Retinal pigment epithelial cell (primary cell): ENCODE measurements at regions not wholly inside any gene's neighbourhood (a gene's known extent, or its start where the extent isn't known, plus 50 kb on each side); places are given as distances from the start of the nearest gene placed in this dataset.

Experiments
- DNase-seq: peaks from one replicate; pipeline ENCODE4 v3.0.0-alpha.2; 2010; ENCODE audit warnings: low read depth
- H3K4me3 ChIP-seq: 2 replicates; pipeline ENCODE4 v1.5.1; 2011; ENCODE audit warnings: mild to moderate bottlenecking, low read length, control low read depth, moderate library complexity
- TF ChIP-seq, protein P1 (sequence below): conservative IDR thresholded peaks from 2 replicates; pipeline ENCODE4 v1.5.1; 2011; ENCODE audit warnings: low read depth, low read length, control low read depth, inconsistent platforms

DNA sequence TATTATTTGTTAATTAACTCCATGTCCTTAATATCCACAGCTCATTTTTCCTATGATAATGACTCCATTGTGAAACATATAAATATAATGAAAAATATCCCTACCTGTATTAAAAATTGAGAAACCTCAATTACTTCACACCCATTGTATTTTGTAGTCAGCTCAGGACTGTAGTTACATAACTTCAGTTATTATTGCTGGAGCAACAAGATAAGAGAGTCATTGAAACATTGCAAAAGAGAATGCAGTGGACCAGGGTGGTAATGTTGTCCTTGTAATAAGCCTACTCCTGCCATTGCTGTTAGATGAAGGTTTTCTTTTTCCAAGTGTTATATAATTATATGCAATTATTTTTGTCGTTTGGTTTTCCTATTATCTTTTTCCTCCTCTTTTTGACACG lies 184.4 kb downstream of the PRL start:
- DNase-seq = peak; percentile 18
- TF ChIP-seq, protein P1, sequence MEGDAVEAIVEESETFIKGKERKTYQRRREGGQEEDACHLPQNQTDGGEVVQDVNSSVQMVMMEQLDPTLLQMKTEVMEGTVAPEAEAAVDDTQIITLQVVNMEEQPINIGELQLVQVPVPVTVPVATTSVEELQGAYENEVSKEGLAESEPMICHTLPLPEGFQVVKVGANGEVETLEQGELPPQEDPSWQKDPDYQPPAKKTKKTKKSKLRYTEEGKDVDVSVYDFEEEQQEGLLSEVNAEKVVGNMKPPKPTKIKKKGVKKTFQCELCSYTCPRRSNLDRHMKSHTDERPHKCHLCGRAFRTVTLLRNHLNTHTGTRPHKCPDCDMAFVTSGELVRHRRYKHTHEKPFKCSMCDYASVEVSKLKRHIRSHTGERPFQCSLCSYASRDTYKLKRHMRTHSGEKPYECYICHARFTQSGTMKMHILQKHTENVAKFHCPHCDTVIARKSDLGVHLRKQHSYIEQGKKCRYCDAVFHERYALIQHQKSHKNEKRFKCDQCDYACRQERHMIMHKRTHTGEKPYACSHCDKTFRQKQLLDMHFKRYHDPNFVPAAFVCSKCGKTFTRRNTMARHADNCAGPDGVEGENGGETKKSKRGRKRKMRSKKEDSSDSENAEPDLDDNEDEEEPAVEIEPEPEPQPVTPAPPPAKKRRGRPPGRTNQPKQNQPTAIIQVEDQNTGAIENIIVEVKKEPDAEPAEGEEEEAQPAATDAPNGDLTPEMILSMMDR = no peak
- H3K4me3 ChIP-seq = no peak overlapping the region

DNA sequence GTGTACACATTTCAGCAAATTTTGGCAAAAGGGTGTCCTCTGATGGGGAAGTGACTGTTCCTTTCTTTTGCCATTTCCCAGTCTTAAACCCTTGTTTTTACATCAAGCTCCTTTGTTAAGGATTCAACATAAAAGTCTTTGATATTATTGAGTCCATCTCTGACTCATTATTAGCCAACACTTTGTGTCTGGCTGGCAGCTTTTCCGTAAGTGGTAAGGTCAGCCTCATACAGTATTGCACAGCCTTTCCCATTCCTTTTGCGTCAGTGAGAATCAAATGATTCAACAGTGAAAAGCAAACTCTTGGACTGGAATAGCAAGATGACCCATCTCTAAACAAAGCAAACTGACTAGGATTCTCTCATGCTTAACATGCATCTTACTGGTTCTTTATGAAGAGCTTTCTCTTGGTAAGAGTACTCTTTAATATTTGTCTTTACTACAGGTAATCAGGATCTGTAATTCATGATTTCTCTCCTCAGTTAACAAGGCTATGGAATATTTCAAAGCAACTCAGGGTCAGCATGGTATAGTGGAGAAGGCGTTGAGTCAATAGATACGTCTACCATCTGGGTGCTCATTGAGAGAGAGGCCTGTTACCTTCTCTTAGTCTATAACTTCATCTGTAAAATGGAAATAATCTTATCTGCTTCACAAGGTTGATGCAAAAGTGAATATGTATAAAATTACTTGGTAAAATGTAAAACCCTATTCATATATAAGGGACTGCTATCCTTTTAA lies 183.6 kb downstream of the PRL start:
- DNase-seq = peak; percentile 95
- no peak overlapping the region for H3K4me3 ChIP-seq

DNA sequence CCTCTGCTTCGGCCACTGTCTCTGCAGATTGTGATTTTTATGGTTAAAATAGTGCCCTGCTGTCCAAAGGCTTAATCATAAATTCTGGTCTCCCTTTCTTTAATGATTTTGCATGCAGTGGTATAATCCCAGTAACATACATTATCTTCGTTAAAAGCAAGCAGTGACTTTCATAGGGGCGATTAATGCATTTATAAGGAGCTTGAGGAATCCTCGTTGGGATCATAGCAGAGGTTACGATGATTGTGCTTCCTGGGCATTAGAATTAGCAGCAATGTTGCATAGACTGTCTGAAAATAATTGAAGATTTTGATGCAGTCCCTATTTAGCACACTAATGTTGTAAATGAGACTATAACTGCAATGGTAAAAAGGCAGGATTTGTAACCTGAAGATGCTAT lies 181.3 kb downstream of the PRL start:
- H3K4me3 ChIP-seq = no peak overlapping the region
- TF ChIP-seq, protein P1 = no peak
- no peak for DNase-seq

More for the DNA sequence above, 183.6 kb downstream of the PRL start:
- TF ChIP-seq, protein P1 = no peak

DNA sequence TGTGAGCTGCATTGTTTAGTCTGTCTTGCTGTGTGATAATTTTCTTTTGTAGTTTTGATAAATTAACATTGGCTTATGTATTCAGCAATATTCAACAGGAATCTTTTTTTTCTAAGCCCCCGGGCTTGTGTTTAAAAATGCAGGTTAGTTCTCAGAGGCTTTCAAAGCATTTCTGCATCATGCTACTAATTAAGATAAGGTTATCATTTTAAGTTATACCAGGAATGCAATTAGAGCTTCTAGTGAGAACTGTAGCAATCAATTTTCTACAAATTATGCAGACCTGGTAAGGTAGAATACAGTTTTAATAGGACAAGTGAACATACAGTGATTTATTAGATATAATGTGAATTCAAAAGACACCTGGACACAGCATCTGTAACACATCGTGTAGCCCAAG lies 179.2 kb downstream of the PRL start:
- no peak for DNase-seq

DNA sequence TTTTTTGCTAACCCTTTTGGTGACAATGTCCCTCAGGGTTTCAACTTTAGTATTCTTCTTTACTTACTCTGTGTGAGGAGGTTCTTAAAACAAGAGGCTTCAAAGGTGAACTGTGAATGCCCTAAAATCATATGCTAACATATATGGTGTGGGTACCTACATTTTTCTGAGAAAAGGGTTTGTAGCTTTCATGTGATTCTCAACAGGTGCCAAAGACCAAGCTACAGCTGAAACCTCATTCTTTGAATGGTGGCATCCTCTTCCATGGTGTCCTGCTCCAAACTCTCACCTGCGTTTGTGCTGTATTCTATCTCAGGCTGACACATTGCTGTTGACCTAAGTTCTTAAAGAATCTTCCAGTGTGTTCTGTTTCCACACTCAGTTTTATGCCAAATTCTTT lies 177.3 kb downstream of the PRL start:
- TF ChIP-seq, protein P1 = no peak
- DNase-seq = no peak

More for the DNA sequence above, 179.2 kb downstream of the PRL start:
- TF ChIP-seq, protein P1 = no peak
- no peak overlapping the region for H3K4me3 ChIP-seq

DNA sequence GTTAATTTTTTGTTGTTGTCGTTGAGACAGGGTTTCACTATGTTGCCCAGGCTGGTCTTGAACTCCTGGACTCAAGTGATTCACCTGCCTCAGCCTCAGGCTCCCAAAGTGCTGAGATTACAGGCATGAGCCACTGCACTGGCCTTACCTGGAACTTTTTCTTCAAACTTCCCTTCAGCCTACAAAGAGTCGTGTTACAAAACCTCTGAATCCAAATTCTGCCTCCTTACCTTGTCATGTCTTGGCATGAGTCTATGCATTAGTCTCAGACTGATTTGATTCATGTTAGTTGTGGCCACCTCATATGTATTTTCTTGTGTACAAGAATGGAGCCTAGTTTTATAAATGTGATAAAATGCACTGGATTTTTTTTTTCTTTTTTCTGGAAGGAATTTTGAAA lies 172.1 kb downstream of the PRL start:
- TF ChIP-seq, protein P1 = no peak
- no peak for DNase-seq
- no peak overlapping the region for H3K4me3 ChIP-seq

More for the DNA sequence above, 177.3 kb downstream of the PRL start:
- no peak overlapping the region for H3K4me3 ChIP-seq

DNA sequence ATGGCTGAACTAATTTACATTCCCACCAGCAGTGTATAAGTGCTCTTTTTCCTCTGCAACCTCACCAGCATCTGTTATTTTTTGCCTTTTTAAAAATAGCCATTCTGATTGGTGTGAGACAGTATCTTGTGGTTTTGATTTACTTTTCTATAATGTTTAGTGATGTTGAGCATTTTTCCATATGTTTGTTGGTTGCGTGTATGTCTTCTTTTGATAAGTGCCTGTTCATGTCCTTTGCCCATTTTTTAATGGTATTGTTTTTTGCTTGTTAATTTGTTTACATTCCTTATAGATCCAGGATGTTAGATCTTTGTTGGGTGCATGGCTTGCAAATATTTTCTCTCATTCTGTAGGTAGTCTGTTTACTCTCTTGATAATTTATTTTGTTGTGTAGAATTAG lies 169.9 kb downstream of the PRL start:
- no peak overlapping the region for H3K4me3 ChIP-seq
- TF ChIP-seq, protein P1 = no peak
- DNase-seq = no peak
